ENCODE measurements at regions not wholly inside any gene's neighbourhood (a gene's known extent, or its start where the extent isn't known, plus 50 kb on each side); places are given as distances from the start of the nearest gene placed in this dataset.

- no peak overlapping the region for H3K4me3 ChIP-seq (ENCODE audit: low read depth, low read length)
- TF ChIP-seq, protein P1, sequence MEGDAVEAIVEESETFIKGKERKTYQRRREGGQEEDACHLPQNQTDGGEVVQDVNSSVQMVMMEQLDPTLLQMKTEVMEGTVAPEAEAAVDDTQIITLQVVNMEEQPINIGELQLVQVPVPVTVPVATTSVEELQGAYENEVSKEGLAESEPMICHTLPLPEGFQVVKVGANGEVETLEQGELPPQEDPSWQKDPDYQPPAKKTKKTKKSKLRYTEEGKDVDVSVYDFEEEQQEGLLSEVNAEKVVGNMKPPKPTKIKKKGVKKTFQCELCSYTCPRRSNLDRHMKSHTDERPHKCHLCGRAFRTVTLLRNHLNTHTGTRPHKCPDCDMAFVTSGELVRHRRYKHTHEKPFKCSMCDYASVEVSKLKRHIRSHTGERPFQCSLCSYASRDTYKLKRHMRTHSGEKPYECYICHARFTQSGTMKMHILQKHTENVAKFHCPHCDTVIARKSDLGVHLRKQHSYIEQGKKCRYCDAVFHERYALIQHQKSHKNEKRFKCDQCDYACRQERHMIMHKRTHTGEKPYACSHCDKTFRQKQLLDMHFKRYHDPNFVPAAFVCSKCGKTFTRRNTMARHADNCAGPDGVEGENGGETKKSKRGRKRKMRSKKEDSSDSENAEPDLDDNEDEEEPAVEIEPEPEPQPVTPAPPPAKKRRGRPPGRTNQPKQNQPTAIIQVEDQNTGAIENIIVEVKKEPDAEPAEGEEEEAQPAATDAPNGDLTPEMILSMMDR (IDR thresholded peaks at IDR 0.05; ENCODE audit: low read depth, low read length), result no peak
Measured at GRCh38 chr6:113476937-113477839, 380.0 kb upstream of the MARCKS start.

DNA sequence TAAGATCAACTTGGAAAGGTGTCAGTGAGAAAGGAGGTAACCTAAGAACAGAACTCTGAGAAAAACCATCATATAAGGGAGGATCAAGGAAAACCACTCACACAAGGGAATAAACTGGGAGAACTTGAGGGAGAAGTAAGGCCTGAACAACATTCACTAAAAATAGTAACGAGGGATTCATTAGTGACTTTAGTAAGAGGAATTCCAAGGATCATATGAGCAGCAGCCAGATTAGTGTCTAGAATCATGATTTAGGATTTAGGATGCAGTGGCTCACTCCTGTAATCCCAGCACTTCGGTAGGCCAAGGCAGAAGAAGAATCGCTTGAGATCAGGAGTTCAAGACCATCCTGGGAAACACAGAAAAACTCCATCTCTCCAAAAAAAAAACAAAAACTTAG, 376.5 kb upstream of the MARCKS start:
- H3K4me3 ChIP-seq (ENCODE audit: low read depth, low read length), result no peak overlapping the region
- TF ChIP-seq, protein P1 (IDR thresholded peaks at IDR 0.05; ENCODE audit: low read depth, low read length), result no peak

DNA sequence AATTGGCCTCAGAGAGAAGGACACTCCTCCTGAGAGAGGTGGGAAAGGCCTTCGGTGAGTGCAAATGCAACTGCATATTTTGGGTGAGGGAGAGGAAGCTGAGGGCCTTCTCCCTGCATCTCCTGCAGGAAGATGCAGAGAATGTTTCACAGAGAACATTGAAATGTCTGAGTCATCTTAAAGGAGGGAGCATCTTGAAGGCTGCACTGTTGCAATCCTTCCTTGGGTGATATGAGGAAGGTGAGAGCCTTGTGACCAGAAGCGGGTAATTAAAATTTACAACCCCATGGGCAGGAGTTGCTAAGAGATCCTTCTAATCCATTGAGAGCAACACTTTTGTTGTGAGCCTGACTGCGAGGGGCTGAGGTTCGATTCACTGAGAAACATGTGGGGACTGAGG, 375.7 kb upstream of the MARCKS start:
- TF ChIP-seq, protein P1 (IDR thresholded peaks at IDR 0.05; ENCODE audit: low read depth, low read length), result no peak
- H3K4me3 ChIP-seq (ENCODE audit: low read depth, low read length), result no peak overlapping the region

DNA sequence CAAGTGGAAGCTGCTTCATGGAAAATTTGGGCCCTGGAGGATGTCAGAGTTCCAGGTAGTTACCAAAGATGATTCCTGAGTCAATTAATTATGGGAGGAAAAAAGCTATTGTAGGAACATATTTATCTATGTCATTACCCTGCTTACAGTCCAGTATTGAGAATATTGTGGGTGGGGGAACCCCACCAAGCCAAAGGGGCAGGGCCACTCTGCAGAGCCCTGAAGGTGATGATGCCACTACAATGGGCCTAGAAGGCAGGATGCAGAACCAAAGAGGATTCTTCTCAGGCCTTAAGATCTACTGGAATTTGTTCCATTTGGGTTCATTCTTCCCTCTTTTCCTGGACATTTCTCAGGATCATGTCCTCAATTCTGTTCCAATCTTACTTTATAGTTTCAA, 375.2 kb upstream of the MARCKS start:
- TF ChIP-seq, protein P1 (IDR thresholded peaks at IDR 0.05; ENCODE audit: low read depth, low read length), result no peak
- no peak overlapping the region for H3K4me3 ChIP-seq (ENCODE audit: low read depth, low read length)

GRCh38 chr6:113482771-113483170, 374.4 kb upstream of the MARCKS start:
- TF ChIP-seq, protein P1 (IDR thresholded peaks at IDR 0.05; ENCODE audit: low read depth, low read length), result no peak
- no peak overlapping the region for H3K4me3 ChIP-seq (ENCODE audit: low read depth, low read length)

- H3K4me3 ChIP-seq (ENCODE audit: low read depth, low read length), result no peak overlapping the region
- TF ChIP-seq, protein P1 (IDR thresholded peaks at IDR 0.05; ENCODE audit: low read depth, low read length), result no peak
Measured at GRCh38 chr6:113486199-113486598, 370.9 kb upstream of the MARCKS start.

GRCh38 chr6:113487489-113488058, 369.6 kb upstream of the MARCKS start:
- H3K4me3 ChIP-seq (ENCODE audit: low read depth, low read length), result no peak overlapping the region
- TF ChIP-seq, protein P1 (IDR thresholded peaks at IDR 0.05; ENCODE audit: low read depth, low read length), result no peak
